ENCODE measurements at regions not wholly inside any gene's neighbourhood (a gene's known extent, or its start where the extent isn't known, plus 50 kb on each side); places are given as distances from the start of the nearest gene placed in this dataset.

DNA sequence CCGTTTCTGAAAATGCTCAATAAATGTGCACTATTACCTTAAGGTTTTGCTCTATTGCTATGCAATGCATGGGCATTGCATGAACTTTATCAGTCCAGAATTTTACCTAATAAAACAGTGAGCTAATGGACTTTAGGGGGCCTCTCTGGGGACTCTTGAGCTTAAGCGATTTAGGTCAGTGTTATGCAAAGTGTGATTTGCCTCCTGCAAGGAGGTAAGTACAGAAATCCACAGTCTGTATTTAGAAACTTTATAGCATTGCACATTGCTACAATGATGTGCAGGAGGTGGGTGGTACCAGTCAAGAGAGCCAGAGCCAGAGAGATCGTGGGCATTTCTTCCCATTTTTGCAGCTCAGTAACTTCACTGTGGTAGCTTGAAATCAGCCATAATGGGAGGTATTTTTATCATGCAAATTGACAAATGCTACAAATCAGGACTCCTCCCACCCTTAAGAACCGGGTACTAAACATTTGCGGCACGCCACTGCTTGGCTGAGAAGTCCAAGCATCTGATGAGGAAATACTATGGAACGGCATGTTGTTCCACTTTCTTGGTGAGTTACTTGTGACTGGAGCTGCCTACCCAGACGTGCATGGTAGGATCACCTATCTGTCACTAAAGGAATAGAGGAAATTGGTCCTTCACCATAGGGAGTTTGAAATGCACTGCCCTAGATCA is 174.6 kb upstream of the PGRMC2 start:
- H3K9me3 ChIP-seq (ENCODE audit: low read length): no peaks in the 10 kb centered on the region
- DNase-seq (ENCODE audit: low spot score): no peak
- ATAC-seq: no peak
- TF ChIP-seq ERF (CRISPR knock-in tag; IDR thresholded peaks at IDR 0.05) (no peak), ATAD3A (CRISPR knock-in tag; IDR thresholded peaks at IDR 0.05) (no peak), ELF4 (CRISPR knock-in tag; IDR thresholded peaks at IDR 0.05; ENCODE audit: borderline replicate concordance) (no peak), TBX2 (CRISPR knock-in tag; IDR thresholded peaks at IDR 0.05; ENCODE audit: borderline replicate concordance) (no peak), ZNF510 (CRISPR knock-in tag; IDR thresholded peaks at IDR 0.05; ENCODE audit: low read depth) (no peak), JDP2 (CRISPR knock-in tag; IDR thresholded peaks at IDR 0.05; ENCODE audit: borderline replicate concordance) (no peak), KMT2B (CRISPR knock-in tag; IDR thresholded peaks at IDR 0.05) (no peak), ZNF484 (CRISPR knock-in tag; IDR thresholded peaks at IDR 0.05; ENCODE audit: borderline replicate concordance, low read depth) (no peak), TMF1 (CRISPR knock-in tag; IDR thresholded peaks at IDR 0.05; ENCODE audit: low read depth) (no peak), ZNF337 (CRISPR knock-in tag; IDR thresholded peaks at IDR 0.05; ENCODE audit: borderline replicate concordance, low read depth) (no peak), KLF16 (CRISPR knock-in tag; IDR thresholded peaks at IDR 0.05) (no peak), ZNF335 (CRISPR knock-in tag; IDR thresholded peaks at IDR 0.05) (no peak)
- TF ChIP-seq, protein P1, sequence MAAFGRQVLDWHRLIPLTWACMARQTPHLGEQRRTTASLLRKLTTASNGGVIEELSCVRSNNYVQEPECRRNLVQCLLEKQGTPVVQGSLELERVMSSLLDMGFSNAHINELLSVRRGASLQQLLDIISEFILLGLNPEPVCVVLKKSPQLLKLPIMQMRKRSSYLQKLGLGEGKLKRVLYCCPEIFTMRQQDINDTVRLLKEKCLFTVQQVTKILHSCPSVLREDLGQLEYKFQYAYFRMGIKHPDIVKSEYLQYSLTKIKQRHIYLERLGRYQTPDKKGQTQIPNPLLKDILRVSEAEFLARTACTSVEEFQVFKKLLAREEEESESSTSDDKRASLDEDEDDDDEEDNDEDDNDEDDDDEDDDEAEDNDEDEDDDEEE (CRISPR knock-in tag; IDR thresholded peaks at IDR 0.05): no peak
- TF ChIP-seq, protein P2, sequence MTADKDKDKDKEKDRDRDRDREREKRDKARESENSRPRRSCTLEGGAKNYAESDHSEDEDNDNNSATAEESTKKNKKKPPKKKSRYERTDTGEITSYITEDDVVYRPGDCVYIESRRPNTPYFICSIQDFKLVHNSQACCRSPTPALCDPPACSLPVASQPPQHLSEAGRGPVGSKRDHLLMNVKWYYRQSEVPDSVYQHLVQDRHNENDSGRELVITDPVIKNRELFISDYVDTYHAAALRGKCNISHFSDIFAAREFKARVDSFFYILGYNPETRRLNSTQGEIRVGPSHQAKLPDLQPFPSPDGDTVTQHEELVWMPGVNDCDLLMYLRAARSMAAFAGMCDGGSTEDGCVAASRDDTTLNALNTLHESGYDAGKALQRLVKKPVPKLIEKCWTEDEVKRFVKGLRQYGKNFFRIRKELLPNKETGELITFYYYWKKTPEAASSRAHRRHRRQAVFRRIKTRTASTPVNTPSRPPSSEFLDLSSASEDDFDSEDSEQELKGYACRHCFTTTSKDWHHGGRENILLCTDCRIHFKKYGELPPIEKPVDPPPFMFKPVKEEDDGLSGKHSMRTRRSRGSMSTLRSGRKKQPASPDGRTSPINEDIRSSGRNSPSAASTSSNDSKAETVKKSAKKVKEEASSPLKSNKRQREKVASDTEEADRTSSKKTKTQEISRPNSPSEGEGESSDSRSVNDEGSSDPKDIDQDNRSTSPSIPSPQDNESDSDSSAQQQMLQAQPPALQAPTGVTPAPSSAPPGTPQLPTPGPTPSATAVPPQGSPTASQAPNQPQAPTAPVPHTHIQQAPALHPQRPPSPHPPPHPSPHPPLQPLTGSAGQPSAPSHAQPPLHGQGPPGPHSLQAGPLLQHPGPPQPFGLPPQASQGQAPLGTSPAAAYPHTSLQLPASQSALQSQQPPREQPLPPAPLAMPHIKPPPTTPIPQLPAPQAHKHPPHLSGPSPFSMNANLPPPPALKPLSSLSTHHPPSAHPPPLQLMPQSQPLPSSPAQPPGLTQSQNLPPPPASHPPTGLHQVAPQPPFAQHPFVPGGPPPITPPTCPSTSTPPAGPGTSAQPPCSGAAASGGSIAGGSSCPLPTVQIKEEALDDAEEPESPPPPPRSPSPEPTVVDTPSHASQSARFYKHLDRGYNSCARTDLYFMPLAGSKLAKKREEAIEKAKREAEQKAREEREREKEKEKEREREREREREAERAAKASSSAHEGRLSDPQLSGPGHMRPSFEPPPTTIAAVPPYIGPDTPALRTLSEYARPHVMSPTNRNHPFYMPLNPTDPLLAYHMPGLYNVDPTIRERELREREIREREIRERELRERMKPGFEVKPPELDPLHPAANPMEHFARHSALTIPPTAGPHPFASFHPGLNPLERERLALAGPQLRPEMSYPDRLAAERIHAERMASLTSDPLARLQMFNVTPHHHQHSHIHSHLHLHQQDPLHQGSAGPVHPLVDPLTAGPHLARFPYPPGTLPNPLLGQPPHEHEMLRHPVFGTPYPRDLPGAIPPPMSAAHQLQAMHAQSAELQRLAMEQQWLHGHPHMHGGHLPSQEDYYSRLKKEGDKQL (CRISPR knock-in tag; IDR thresholded peaks at IDR 0.05; ENCODE audit: low read depth): no peak
- ChIA-PET POLR2A (no interaction called here), CTCF (ENCODE audit: low intra/inter-chr PET ratio, low total read pairs) (no interaction called here)
- no peak overlapping the region for H2AFZ ChIP-seq (ENCODE audit: low read length)
- no peaks in the 10 kb centered on the region for H4K20me1 ChIP-seq (ENCODE audit: insufficient read depth, low read length)
- no peak overlapping the region for H3K9ac ChIP-seq (ENCODE audit: insufficient read depth, low read depth, low read length)
- 32% methylated on average over 8 of the region's 8 CpGs for whole genome bisulfite sequencing (ENCODE audit: low lambda C conversion rate)
- in situ Hi-C loops (cut with HindIII; ENCODE audit: extremely low pct_ligation_motif_present, low pct_unique_long_range_greater_than_20kb): no loop called here
- intact Hi-C loops (cut with micrococcal nuclease; ENCODE audit: unreplicated experiment): no loop called here
- H3K4me2 ChIP-seq (ENCODE audit: low read depth, low read length): no peak overlapping the region
- BruUV-seq (replicated peaks): no TSS peak
- H3K27me3 ChIP-seq (ENCODE audit: control insufficient read depth in 1 of 2, insufficient read depth in 2 of 2, low read length in 2 of 2): no peaks in the 10 kb centered on the region
- no peak overlapping the region for H3K27ac ChIP-seq (ENCODE audit: extremely low read length, insufficient read depth, low read length)
- no peaks in the 10 kb centered on the region for H3K4me1 ChIP-seq (ENCODE audit: insufficient read depth, low read length)
- H3K36me3 ChIP-seq (replicated peaks in 1 of 2; ENCODE audit: control insufficient read depth in 1 of 2, insufficient read depth in 2 of 2, low read length in 2 of 2): no peaks in the 10 kb centered on the region
- H3K4me3 ChIP-seq (replicated peaks in 1 of 3; ENCODE audit: insufficient read depth in 1 of 3, low read depth in 2 of 3, low read length in 3 of 3): no peak overlapping the region
- H3K79me2 ChIP-seq (ENCODE audit: insufficient read depth, low read length): no peaks in the 10 kb centered on the region
- no peak for FAIRE-seq

Measured in HepG2 (cell line).